Inflammatory macrophage (primary cell): ENCODE measurements at regions not wholly inside any gene's neighbourhood (a gene's known extent, or its start where the extent isn't known, plus 50 kb on each side); places are given as distances from the start of the nearest gene placed in this dataset.

Source experiments
- DNase-seq, 2 donors: peaks; one replicate each; pipeline ENCODE4 v3.0.0-alpha.2; 2020 to 2022

GRCh38 chr16:65176603-65177002, 54.7 kb upstream of the CDH11 start:
- no peak for DNase-seq

GRCh38 chr16:65172356-65172755, 50.5 kb upstream of the CDH11 start:
- no peak for DNase-seq
